ENCODE measurements at regions not wholly inside any gene's neighbourhood (a gene's known extent, or its start where the extent isn't known, plus 50 kb on each side); places are given as distances from the start of the nearest gene placed in this dataset.
A peak's percentile ranks its signal among the peaks of the same experiment; 100 is the strongest.

DNA sequence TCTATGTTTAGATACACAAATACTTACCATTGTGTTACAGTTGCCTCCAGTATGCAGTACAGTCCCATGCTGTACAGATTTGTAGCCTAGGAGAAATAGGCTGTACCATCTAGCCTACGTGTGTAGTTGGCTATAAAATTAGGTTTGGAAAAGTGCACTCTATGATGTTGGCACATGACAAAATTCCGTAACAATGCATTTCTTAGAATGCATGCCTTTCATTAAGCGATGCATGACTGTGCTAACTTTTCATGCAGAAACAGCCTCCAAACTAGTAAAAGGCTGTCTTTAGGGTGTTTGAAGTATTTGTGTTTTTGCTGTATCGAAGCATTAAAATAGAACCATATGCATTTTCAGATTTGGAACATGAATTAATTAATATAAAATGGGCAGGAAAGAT is 157.9 kb downstream of the RMI1 start (continued):
- TF ChIP-seq ZNF462 (CRISPR knock-in tag; IDR thresholded peaks at IDR 0.05) (no peak), EZH2 (IDR thresholded peaks at IDR 0.05; ENCODE audit: low read depth, unreplicated experiment) (no peak)

DNA sequence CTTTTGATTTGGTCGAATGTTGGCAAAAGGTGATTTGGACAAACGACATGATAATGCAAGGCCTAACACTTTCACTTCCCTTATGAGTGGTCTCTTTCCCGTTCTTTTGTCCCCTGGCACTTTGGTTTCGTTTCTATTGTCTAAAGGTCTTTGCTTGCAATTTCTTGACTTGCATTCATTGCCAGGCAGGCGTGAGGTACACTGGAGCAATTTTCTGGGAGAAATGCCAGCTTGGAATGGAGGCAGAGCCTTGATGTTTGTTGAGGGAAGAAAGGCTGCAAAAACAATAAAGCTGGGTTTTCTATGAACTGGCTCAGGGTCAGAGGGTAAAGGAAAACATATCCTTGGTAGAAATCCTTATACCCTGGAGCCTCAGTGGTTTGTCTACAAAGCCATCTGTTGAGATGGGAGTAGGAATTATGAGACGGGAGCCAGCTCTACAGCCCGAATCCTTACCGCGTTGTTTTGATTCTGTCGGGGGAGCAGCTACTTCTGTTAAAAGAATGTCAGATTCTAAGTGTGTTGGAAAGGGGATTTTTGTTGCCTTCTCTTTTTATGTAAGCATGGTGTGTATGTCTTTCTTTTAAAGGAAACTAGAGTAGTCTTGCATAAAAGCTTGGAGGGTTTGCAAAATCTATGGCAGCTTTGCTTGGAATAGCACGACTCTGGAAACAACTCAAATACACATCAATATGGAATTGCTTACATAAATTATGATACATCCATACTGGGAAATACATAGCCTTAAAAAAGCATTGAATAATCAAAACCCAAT is 158.9 kb downstream of the RMI1 start:
- Mint-ChIP-seq H3K27me3 (ENCODE audit: insufficient read depth, low read depth, poor library complexity) (peaks cover 21% of the 10 kb centered on the region), H3K4me3 (peak overlapping the region; percentile 78), H3K4me1 (peaks cover 36% of the 10 kb centered on the region), H3K27ac (no peak overlapping the region), H3K9me3 (peaks cover 2% of the 10 kb centered on the region; the same call in 1 of the 3 replicates), H3K36me3 (ENCODE audit: low read depth) (no peaks in the 10 kb centered on the region)
- H3K36me3 ChIP-seq (ENCODE audit: insufficient read depth) = no peaks in the 10 kb centered on the region; the same call in 1 of the 2 replicates
- H3K4me1 ChIP-seq (ENCODE audit: insufficient read depth) = peaks cover 28% of the 10 kb centered on the region
- peak overlapping the region; percentile 64 for H3K4me3 ChIP-seq
- no peaks in the 10 kb centered on the region for H3F3A ChIP-seq (replicated peaks; ENCODE audit: low read depth)
- no peak overlapping the region for H2AFZ ChIP-seq
- H4K20me1 ChIP-seq (replicated peaks; ENCODE audit: insufficient read depth) = no peaks in the 10 kb centered on the region
- H3K79me2 ChIP-seq (replicated peaks; ENCODE audit: insufficient read depth) = no peaks in the 10 kb centered on the region
- no peaks in the 10 kb centered on the region for H3K9me2 ChIP-seq (ENCODE audit: insufficient read depth)
- DNase-seq (ENCODE audit: low spot score) (no peak), ATAC-seq (no peak)
- no peak overlapping the region for H3K27ac ChIP-seq (ENCODE audit: low read depth)
- peak overlapping the region; percentile 94 for H3K4me2 ChIP-seq
- peaks cover 37% of the 10 kb centered on the region for H3K27me3 ChIP-seq (ENCODE audit: insufficient read depth)
- TF ChIP-seq ZNF462 (CRISPR knock-in tag; IDR thresholded peaks at IDR 0.05) (no peak), ETS1 (IDR thresholded peaks at IDR 0.05) (no peak), EZH2phosphoT487 (IDR thresholded peaks at IDR 0.05; ENCODE audit: unreplicated experiment) (no peak)

All from GM23338 (cell line).